ENCODE measurements at regions not wholly inside any gene's neighbourhood (a gene's known extent, or its start where the extent isn't known, plus 50 kb on each side); places are given as distances from the start of the nearest gene placed in this dataset.

GRCh38 chr14:101069666-101070362 lies 166.3 kb upstream of the RTL1 start:
- Mint-ChIP-seq H3K4me1 (peaks cover under 1 to 13% (median 9%) of the 10 kb centered on the region in 3 donors), H3K36me3 (no peaks in the 10 kb centered on the region), H3K9me3 (peaks cover 0 to 3% (median 0%) of the 10 kb centered on the region in 7 donors), H3K27ac (no peak overlapping the region), H3K27me3 (peaks cover 29 to 56% (median 41%) of the 10 kb centered on the region in 3 donors), H3K4me3 (no peak overlapping the region)
- DNase-seq (no peak), ATAC-seq (ENCODE audit: low read depth in 2 of 2) (no peak)

- ATAC-seq (ENCODE audit: low read depth in 2 of 2) (no peak), DNase-seq (no peak)
- H3K9me3 Mint-ChIP-seq = peaks cover 0 to 3% (median 0%) of the 10 kb centered on the region in 7 donors
- no peaks in the 10 kb centered on the region for H3K36me3 Mint-ChIP-seq
- no peak overlapping the region for H3K27ac Mint-ChIP-seq
- peaks cover 4 to 19% (median 13%) of the 10 kb centered on the region in 3 donors for H3K4me1 Mint-ChIP-seq
- H3K27me3 Mint-ChIP-seq = peaks cover 37 to 58% (median 51%) of the 10 kb centered on the region in 3 donors
- no peak overlapping the region for H3K4me3 Mint-ChIP-seq
Measured at GRCh38 chr14:101070540-101071492, 167.3 kb upstream of the RTL1 start.

GRCh38 chr14:101071493-101071906 lies 168.0 kb upstream of the RTL1 start:
- ATAC-seq (ENCODE audit: low read depth in 2 of 2) (no peak), DNase-seq (no peak)
- Mint-ChIP-seq H3K27ac (no peak overlapping the region), H3K9me3 (peaks cover 0 to 3% (median 0%) of the 10 kb centered on the region in 7 donors), H3K4me3 (peak overlapping the region in 1 of 8 donors; percentile 33), H3K27me3 (peaks cover 37 to 65% (median 58%) of the 10 kb centered on the region in 3 donors), H3K4me1 (peaks cover 4 to 24% (median 13%) of the 10 kb centered on the region in 3 donors), H3K36me3 (no peaks in the 10 kb centered on the region)

- H3K4me3 Mint-ChIP-seq = no peak overlapping the region
- H3K9me3 Mint-ChIP-seq = peaks cover 0 to 3% (median 0%) of the 10 kb centered on the region in 7 donors
- ATAC-seq (ENCODE audit: low read depth in 2 of 2) = no peak
- no peaks in the 10 kb centered on the region for H3K36me3 Mint-ChIP-seq
- DNase-seq = no peak
- peaks cover 7 to 25% (median 17%) of the 10 kb centered on the region in 3 donors for H3K4me1 Mint-ChIP-seq
- H3K27me3 Mint-ChIP-seq = peaks cover 37 to 70% (median 63%) of the 10 kb centered on the region in 3 donors
- H3K27ac Mint-ChIP-seq = peak overlapping the region in 1 of 6 donors; percentile 42
Measured at GRCh38 chr14:101072070-101072469, 168.5 kb upstream of the RTL1 start.

- peaks cover 0 to 3% (median 0%) of the 10 kb centered on the region in 7 donors for H3K9me3 Mint-ChIP-seq
- DNase-seq (no peak), ATAC-seq (ENCODE audit: low read depth in 2 of 2) (no peak)
- peaks cover 37 to 73% (median 66%) of the 10 kb centered on the region in 3 donors for H3K27me3 Mint-ChIP-seq
- H3K27ac Mint-ChIP-seq = peak overlapping the region in 1 of 6 donors; percentile 42
- no peak overlapping the region for H3K4me3 Mint-ChIP-seq
- peaks cover 11 to 29% (median 22%) of the 10 kb centered on the region in 3 donors for H3K4me1 Mint-ChIP-seq
- no peaks in the 10 kb centered on the region for H3K36me3 Mint-ChIP-seq
Measured at GRCh38 chr14:101072531-101072930, 169.0 kb upstream of the RTL1 start.

- Mint-ChIP-seq H3K4me1 (peaks cover 14 to 30% (median 20%) of the 10 kb centered on the region in 3 donors), H3K9me3 (peaks cover 0 to 3% (median 0%) of the 10 kb centered on the region in 7 donors), H3K27ac (no peak overlapping the region), H3K36me3 (no peaks in the 10 kb centered on the region), H3K4me3 (no peak overlapping the region), H3K27me3 (peaks cover 32 to 73% (median 66%) of the 10 kb centered on the region in 3 donors)
- DNase-seq (no peak), ATAC-seq (ENCODE audit: low read depth in 2 of 2) (no peak)
Measured at GRCh38 chr14:101072945-101073597, 169.5 kb upstream of the RTL1 start.

- H3K27ac Mint-ChIP-seq = no peak overlapping the region
- ATAC-seq (ENCODE audit: low read depth in 2 of 2) (no peak), DNase-seq (no peak)
- no peaks in the 10 kb centered on the region for H3K36me3 Mint-ChIP-seq
- H3K4me1 Mint-ChIP-seq = peaks cover 15 to 27% (median 18%) of the 10 kb centered on the region in 3 donors
- peaks cover 0 to 3% (median 0%) of the 10 kb centered on the region in 7 donors for H3K9me3 Mint-ChIP-seq
- peaks cover 32 to 74% (median 68%) of the 10 kb centered on the region in 3 donors for H3K27me3 Mint-ChIP-seq
- no peak overlapping the region for H3K4me3 Mint-ChIP-seq
Measured at GRCh38 chr14:101073598-101073965, 170.1 kb upstream of the RTL1 start.

GRCh38 chr14:101074196-101075024 lies 170.9 kb upstream of the RTL1 start:
- Mint-ChIP-seq H3K27me3 (peaks cover 26 to 75% (median 69%) of the 10 kb centered on the region in 3 donors), H3K4me1 (peaks cover 10 to 27% (median 18%) of the 10 kb centered on the region in 3 donors), H3K27ac (no peak overlapping the region), H3K9me3 (no peaks in the 10 kb centered on the region), H3K4me3 (no peak overlapping the region), H3K36me3 (no peaks in the 10 kb centered on the region)
- no peak for DNase-seq
- ATAC-seq (ENCODE audit: low read depth in 2 of 2) = no peak

- Mint-ChIP-seq H3K27ac (peak overlapping the region in 1 of 6 donors; percentile 59), H3K36me3 (no peaks in the 10 kb centered on the region), H3K27me3 (peaks cover 28 to 75% (median 68%) of the 10 kb centered on the region in 3 donors), H3K9me3 (peaks cover 0 to 4% (median 0%) of the 10 kb centered on the region in 7 donors), H3K4me3 (peak overlapping the region in 2 of 8 donors; percentile 65 to 78), H3K4me1 (peaks cover 10 to 27% (median 18%) of the 10 kb centered on the region in 3 donors)
- peak in 1 of 2 donors; percentile 60 for ATAC-seq (ENCODE audit: low read depth in 2 of 2)
- DNase-seq = peak; percentile 9
Measured at GRCh38 chr14:101075025-101075800, 171.7 kb upstream of the RTL1 start.

- Mint-ChIP-seq H3K4me3 (peak overlapping the region in 1 of 8 donors; percentile 65), H3K36me3 (no peaks in the 10 kb centered on the region), H3K9me3 (peaks cover 0 to 11% (median 0%) of the 10 kb centered on the region in 7 donors), H3K27ac (peak overlapping the region in 1 of 6 donors; percentile 21), H3K4me1 (peaks cover 10 to 27% (median 18%) of the 10 kb centered on the region in 3 donors), H3K27me3 (peaks cover 25 to 72% (median 63%) of the 10 kb centered on the region in 3 donors)
- ATAC-seq (ENCODE audit: low read depth in 2 of 2) (no peak), DNase-seq (no peak)
Measured at GRCh38 chr14:101075801-101076413, 172.4 kb upstream of the RTL1 start.

- H3K27me3 Mint-ChIP-seq = peaks cover 25 to 71% (median 63%) of the 10 kb centered on the region in 3 donors
- ATAC-seq (ENCODE audit: low read depth in 2 of 2) (no peak), DNase-seq (no peak)
- no peak overlapping the region for H3K27ac Mint-ChIP-seq
- no peaks in the 10 kb centered on the region for H3K36me3 Mint-ChIP-seq
- H3K9me3 Mint-ChIP-seq = peaks cover 0 to 18% (median 0%) of the 10 kb centered on the region in 7 donors
- H3K4me1 Mint-ChIP-seq = peaks cover 10 to 27% (median 18%) of the 10 kb centered on the region in 3 donors
- H3K4me3 Mint-ChIP-seq = peak overlapping the region in 3 of 8 donors; percentile 37 to 56 (median 56)
Measured at GRCh38 chr14:101076451-101077198, 173.1 kb upstream of the RTL1 start.

Data from naive B cell (primary cell).